ENCODE measurements at regions not wholly inside any gene's neighbourhood (a gene's known extent, or its start where the extent isn't known, plus 50 kb on each side); places are given as distances from the start of the nearest gene placed in this dataset.
"Not testable (repeated sequence)": the region's sequence is repeated elsewhere in the genome, so short reads cannot be mapped to it uniquely, and the experiment has no call there.

DNA sequence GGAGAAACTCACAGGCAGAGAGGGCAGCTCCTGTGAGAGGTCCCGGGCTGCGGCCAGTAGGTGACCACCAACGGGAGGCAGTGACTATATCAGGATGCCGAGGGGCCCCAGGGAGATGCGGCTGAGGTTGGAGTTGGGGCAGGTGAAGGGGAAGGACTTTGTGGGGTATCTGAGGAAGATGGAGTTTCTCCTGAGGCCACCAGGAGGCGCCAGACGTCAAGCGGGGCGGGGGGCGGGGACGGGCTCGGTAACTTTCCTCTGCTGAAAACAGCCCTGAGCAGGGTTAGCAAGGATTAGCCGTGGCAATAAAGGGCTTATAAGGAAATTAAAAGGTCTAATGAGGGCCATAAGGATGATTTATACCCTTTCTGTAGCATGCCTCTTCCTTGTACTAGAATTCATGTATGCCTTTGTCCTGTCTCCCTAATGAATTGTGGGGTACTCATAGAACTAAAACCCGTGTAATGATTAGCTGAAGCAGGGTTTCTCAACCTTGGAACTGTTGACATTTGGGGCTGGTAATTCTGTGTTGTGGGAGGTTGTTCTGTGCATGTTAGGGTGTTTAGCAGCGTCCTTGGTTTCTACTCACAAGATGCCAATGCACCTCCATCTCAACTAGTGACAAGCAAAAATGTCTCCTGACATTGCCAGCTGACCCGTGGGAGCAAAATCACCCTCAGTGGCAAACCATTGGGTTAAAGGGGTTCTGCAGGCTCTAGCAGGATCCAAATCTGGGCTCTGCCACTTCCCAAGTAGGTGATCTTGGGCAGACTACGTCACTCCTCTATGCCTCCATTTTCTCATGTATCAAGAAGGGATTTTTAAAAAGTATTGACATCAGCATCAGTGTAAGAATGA, 74.8 kb upstream of the GRIN2A start:
- DNase-seq: peak; percentile 27
- no peaks in the 10 kb centered on the region for H3K27me3 ChIP-seq
- no peaks in the 10 kb centered on the region for H3K9me3 ChIP-seq
- H3K9ac ChIP-seq (ENCODE audit: low read depth in 2 of 2, low read length in 2 of 2): no peak overlapping the region
- H3K4me3 ChIP-seq: no peak overlapping the region
- H3K4me1 ChIP-seq: no peaks in the 10 kb centered on the region
- TF ChIP-seq, protein P1, sequence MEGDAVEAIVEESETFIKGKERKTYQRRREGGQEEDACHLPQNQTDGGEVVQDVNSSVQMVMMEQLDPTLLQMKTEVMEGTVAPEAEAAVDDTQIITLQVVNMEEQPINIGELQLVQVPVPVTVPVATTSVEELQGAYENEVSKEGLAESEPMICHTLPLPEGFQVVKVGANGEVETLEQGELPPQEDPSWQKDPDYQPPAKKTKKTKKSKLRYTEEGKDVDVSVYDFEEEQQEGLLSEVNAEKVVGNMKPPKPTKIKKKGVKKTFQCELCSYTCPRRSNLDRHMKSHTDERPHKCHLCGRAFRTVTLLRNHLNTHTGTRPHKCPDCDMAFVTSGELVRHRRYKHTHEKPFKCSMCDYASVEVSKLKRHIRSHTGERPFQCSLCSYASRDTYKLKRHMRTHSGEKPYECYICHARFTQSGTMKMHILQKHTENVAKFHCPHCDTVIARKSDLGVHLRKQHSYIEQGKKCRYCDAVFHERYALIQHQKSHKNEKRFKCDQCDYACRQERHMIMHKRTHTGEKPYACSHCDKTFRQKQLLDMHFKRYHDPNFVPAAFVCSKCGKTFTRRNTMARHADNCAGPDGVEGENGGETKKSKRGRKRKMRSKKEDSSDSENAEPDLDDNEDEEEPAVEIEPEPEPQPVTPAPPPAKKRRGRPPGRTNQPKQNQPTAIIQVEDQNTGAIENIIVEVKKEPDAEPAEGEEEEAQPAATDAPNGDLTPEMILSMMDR (IDR thresholded peaks at IDR 0.05): peak; percentile 63
- H3K36me3 ChIP-seq: no peaks in the 10 kb centered on the region
- intact Hi-C loops (cut with DNase I): loop anchor here (2.0 to 10.0 kb wide), 2 partner anchors 252 to 478 kb away; no protein-coding TSS in a partner anchor
- H3K27ac ChIP-seq: no peak overlapping the region

DNA sequence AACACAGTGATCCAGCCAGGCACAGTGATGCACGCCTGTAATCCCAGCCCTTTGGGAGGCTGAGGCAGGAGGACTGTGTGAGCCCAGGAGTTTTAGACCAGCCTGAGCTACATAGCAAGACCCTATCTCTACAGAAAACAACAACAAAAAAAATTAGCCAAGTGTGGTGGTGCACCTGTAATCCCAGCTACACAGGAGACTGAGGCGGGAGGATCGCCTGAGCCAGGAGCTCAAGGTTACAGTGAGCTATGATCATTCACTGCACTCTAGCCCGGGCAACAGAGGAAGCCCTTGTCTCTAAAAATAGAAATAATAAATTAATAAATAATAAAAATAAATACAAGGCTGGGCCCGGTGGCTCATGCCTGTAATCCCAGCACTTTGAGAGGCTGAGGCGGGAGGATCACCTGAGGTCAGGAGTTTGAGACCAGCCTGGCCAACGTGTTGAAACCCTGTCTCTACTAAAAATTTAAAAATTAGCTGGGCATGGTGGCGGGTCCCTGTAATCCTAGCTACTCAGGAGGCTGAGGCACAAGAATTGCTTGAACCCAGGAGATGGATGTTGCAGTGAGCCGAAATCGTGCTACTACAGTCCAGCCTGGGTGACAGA, 75.5 kb upstream of the GRIN2A start:
- not testable (repeated sequence) for H3K27me3 ChIP-seq; H3K36me3 ChIP-seq; H3K9ac ChIP-seq (ENCODE audit: low read depth in 2 of 2, low read length in 2 of 2); DNase-seq; H3K9me3 ChIP-seq; H3K4me3 ChIP-seq; H3K4me1 ChIP-seq; H3K27ac ChIP-seq
- intact Hi-C loops (cut with DNase I): loop anchor here (2.0 to 10.0 kb wide), 2 partner anchors 251 to 477 kb away; no protein-coding TSS in a partner anchor

DNA sequence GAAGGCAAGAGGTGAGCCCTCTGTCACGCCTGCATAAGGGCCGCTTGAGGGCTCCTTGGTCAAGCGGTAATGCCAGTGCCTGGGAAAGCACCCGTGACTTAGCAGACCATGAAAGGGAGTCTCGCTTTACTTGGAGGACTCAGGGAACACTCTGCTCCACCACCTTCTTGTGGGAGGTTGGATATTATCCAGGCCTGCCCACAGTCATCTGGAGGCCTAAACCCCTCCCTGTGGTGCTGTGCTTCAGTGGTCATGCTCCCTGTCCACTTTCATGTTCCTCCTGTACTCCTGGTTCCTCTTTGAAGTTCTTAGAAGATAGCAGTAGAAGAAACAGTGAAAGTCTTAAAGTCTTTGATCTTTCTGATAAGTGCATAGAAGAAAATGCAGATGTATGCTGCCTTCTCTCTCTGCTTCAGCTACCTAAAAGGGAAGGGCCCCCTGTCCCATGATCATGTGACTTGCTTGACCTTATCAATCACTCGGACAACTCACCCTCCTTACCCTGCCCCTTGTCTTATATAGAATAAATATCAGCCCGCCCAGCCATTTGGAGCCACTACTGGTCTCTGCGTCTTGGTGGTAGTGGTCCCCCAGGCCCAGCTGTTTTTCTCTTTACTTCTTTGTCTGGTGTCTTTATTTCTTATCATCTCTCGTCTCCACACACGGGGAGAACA, 76.8 kb upstream of the GRIN2A start:
- H3K9ac ChIP-seq (ENCODE audit: low read depth in 2 of 2, low read length in 2 of 2); H3K4me3 ChIP-seq; H3K9me3 ChIP-seq; H3K27me3 ChIP-seq; DNase-seq; H3K27ac ChIP-seq; H3K4me1 ChIP-seq; H3K36me3 ChIP-seq: not testable (repeated sequence)
- intact Hi-C loops (cut with DNase I): loop anchor here (10.0 kb wide), 1 partner anchor 476 kb away; no protein-coding TSS in a partner anchor

DNA sequence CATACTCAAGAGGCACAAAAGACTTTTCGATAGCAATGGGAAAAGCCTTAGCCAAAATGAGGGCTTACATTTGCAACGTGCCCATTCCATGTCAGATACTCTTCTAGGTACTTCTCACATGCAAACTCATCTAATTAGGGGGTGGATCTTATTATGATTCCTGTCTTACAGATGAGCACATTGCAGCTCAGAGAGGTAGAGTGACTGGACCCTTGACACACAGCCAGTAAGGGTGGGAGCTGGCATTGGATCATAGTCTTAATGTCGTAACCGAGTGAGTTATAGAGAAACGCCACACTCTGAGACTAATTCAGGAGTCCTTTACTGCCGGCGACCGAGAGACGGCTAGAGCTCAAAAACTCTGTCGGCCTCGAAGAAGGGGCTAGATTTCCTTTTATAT, 78.8 kb upstream of the GRIN2A start:
- no peaks in the 10 kb centered on the region for H3K4me1 ChIP-seq
- intact Hi-C loops (cut with DNase I): no loop called here
- TF ChIP-seq, protein P1 (IDR thresholded peaks at IDR 0.05): no peak
- H3K4me3 ChIP-seq: no peak overlapping the region
- no peak overlapping the region for H3K27ac ChIP-seq
- H3K36me3 ChIP-seq: no peaks in the 10 kb centered on the region
- no peak for DNase-seq
- H3K9me3 ChIP-seq: no peaks in the 10 kb centered on the region
- no peaks in the 10 kb centered on the region for H3K27me3 ChIP-seq
- no peak overlapping the region for H3K9ac ChIP-seq (ENCODE audit: low read depth in 2 of 2, low read length in 2 of 2)

DNA sequence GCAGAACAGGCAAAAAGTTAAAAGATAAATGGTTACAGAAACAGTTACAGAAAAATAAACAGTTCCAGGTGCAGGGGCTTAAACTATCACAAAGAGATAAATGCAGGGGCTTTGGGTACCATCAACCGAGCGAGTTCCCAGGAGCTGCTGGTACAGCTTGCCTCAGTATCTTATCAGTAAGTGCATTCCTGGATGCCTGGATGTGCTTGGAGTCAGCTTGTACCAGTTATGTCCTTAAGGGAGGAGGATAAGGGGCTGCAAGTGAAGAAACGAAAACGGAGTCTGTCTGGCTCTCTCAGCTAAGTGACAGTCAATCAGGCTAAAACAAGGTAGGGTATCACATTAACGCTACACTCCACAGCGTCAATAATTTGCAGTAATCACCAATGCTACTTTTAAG, 79.3 kb upstream of the GRIN2A start:
- intact Hi-C loops (cut with DNase I); H3K9me3 ChIP-seq; H3K4me3 ChIP-seq; H3K4me1 ChIP-seq; H3K9ac ChIP-seq (ENCODE audit: low read depth in 2 of 2, low read length in 2 of 2); H3K27ac ChIP-seq; H3K36me3 ChIP-seq; H3K27me3 ChIP-seq; DNase-seq: not testable (repeated sequence)

DNA sequence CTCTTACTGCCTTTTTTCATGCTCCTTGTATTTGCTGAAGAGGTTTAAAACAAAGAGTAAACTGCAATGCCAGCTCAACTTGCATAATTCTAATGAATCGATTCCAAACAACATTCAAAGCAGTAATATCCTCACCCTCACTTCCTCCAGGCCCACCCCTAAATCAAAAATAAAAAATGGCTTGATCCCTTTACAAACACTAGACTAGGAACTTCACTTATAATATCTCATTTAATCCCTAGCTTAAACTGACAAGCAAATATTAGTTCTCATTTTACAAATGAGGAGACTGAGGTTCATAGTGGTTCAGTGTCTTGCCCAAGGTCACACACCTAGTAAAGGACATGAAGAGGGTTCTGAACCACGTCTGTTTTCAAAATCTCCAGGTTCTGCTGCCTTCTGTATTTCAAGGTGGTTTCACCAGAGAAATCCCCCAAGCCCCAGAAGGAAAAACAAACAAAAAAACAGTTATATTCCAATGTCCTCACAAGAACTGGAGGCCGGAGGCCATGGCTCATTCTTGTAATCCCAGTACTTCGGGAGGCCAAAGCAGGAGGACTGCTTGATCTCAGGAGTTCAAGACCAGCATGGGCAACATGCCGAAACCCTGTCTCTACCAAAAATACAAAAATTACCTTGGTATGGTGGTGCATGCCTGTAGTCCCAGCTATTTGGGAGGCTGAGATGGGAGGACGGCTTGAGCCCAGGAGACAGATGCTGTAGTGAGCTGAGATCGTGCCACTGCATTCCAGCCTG, 80.3 kb upstream of the GRIN2A start:
- DNase-seq: no peak
- H3K27ac ChIP-seq: no peak overlapping the region
- H3K36me3 ChIP-seq: no peaks in the 10 kb centered on the region
- H3K4me3 ChIP-seq: no peak overlapping the region
- H3K27me3 ChIP-seq: no peaks in the 10 kb centered on the region
- TF ChIP-seq, protein P1 (IDR thresholded peaks at IDR 0.05): no peak
- H3K9ac ChIP-seq (ENCODE audit: low read depth in 2 of 2, low read length in 2 of 2): no peak overlapping the region
- H3K9me3 ChIP-seq: no peaks in the 10 kb centered on the region
- H3K4me1 ChIP-seq: no peaks in the 10 kb centered on the region
- intact Hi-C loops (cut with DNase I): no loop called here
